Tibial artery (tissue), 4 donors: ENCODE measurements at regions not wholly inside any gene's neighbourhood (a gene's known extent, or its start where the extent isn't known, plus 50 kb on each side); places are given as distances from the start of the nearest gene placed in this dataset.

ENCODE experiments used
- DNase-seq, 2 donors: peaks; one replicate each; pipeline ENCODE4 v3.0.0-alpha.2; 2019
- H3K27ac ChIP-seq, 2 donors: fragments of 200-600 bp; sonication (generic) in 1 of 2; 1 replicate in 1 of 2; 2 replicates in 1 of 2; pipeline ENCODE4 v1.5.1; 2018 to 2019; ENCODE audit warnings: mild to moderate bottlenecking in 1 of 2
- H3K27me3 ChIP-seq, 2 donors: fragments of 200-600 bp; sonication (generic) in 1 of 2; one replicate each; pipeline versions ENCODE4 v1.5.1 to v1.6.0; 2016 to 2019
- H3K36me3 ChIP-seq, 3 donors: fragments of 200-600 bp; sonication (generic) in 2 of 3; one replicate each; pipeline ENCODE4 v1.5.1; 2016 to 2019; ENCODE audit warnings: mild to moderate bottlenecking in 2 of 3
- H3K4me1 ChIP-seq, 4 donors: fragments of 200-600 bp; sonication (generic) in 2 of 4; 1 replicate in 3 of 4; 2 replicates in 1 of 4; pipeline ENCODE4 v1.5.1; 2016 to 2019
- H3K4me3 ChIP-seq, 2 donors: fragments of 200-600 bp; sonication (generic) in 1 of 2; 1 replicate in 1 of 2; 2 replicates in 1 of 2; pipeline ENCODE4 v1.5.1; 2018 to 2019; ENCODE audit warnings: mild to moderate bottlenecking in 2 of 2
- H3K9me3 ChIP-seq, 3 donors: fragments of 200-600 bp; sonication (generic) in 1 of 3; one replicate each; pipeline ENCODE4 v1.5.1; 2016 to 2019
- intact Hi-C: fragments of 100-400 bp; cut with DNase I; formaldehyde crosslinking; loops from one replicate; pipeline ENCODE4 v1.15.0; 2023; ENCODE audit warnings: low total_unique reads
- TF ChIP-seq, protein P1 (sequence below), 2 experiments: fragments of 200-600 bp in 1 of 2; fragments of 450-650 bp in 1 of 2; IDR thresholded peaks; one replicate each; pipeline ENCODE4 v1.5.1; 2017 to 2019; ENCODE audit warnings: antibody characterized with exemption in 2 of 2, mild to moderate bottlenecking in 1 of 2, moderate library complexity in 1 of 2

DNA sequence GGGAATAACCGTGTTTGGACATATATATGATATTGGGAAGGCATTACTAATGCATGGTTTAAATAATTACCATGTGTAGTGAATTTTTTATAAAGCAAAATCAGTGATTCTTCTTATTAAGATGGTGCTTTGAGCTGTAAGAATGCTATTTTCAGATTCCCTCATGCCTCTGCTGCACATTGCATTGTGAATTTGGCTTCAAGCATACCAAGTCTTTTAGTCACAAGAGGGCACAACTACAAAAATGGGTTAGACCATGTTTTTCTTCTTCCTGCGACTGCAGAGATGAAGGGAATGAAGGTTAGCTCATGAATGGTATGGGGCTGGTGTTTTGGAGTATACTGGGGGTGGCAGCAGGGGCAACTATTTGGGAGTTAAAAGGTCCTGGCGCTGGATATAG lies 320.1 kb downstream of the SLC4A3 start:
- no peak overlapping the region for H3K4me3 ChIP-seq
- intact Hi-C loops, result no loop called here
- no peaks in the 10 kb centered on the region for H3K27me3 ChIP-seq
- TF ChIP-seq, protein P1, sequence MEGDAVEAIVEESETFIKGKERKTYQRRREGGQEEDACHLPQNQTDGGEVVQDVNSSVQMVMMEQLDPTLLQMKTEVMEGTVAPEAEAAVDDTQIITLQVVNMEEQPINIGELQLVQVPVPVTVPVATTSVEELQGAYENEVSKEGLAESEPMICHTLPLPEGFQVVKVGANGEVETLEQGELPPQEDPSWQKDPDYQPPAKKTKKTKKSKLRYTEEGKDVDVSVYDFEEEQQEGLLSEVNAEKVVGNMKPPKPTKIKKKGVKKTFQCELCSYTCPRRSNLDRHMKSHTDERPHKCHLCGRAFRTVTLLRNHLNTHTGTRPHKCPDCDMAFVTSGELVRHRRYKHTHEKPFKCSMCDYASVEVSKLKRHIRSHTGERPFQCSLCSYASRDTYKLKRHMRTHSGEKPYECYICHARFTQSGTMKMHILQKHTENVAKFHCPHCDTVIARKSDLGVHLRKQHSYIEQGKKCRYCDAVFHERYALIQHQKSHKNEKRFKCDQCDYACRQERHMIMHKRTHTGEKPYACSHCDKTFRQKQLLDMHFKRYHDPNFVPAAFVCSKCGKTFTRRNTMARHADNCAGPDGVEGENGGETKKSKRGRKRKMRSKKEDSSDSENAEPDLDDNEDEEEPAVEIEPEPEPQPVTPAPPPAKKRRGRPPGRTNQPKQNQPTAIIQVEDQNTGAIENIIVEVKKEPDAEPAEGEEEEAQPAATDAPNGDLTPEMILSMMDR (IDR thresholded peaks at IDR 0.05), result no peak
- no peaks in the 10 kb centered on the region for H3K36me3 ChIP-seq
- H3K9me3 ChIP-seq, result no peaks in the 10 kb centered on the region
- peaks cover 0 to 11% (median 0%) of the 10 kb centered on the region in 4 donors for H3K4me1 ChIP-seq
- no peak overlapping the region for H3K27ac ChIP-seq
- no peak for DNase-seq

DNA sequence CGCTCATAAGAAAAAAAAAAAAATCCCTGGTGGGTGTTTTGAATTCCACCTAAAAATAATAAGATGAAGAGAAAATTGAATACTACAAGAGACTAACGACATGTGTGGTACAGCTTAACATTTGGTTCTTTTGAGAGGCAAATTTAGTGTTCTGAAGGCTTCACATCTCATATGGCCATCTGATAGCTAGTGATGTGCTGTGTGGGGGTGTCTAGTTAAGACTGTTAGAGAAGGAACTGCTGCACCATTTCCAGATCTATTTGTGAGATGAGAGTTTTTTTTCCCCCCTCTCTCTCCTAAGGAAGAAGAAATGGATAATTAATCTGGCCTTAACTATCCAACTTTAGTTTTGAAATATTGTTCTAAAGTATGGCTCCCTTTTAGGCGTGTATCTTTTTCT lies 321.6 kb downstream of the SLC4A3 start:
- H3K4me3 ChIP-seq, result no peak overlapping the region
- no peak for DNase-seq
- no peaks in the 10 kb centered on the region for H3K9me3 ChIP-seq
- no peaks in the 10 kb centered on the region for H3K27me3 ChIP-seq
- intact Hi-C loops, result no loop called here
- peaks cover 0 to 11% (median 0%) of the 10 kb centered on the region in 4 donors for H3K4me1 ChIP-seq
- TF ChIP-seq, protein P1 (IDR thresholded peaks at IDR 0.05), result no peak
- no peak overlapping the region for H3K27ac ChIP-seq
- H3K36me3 ChIP-seq, result no peaks in the 10 kb centered on the region

- no peaks in the 10 kb centered on the region for H3K36me3 ChIP-seq
- intact Hi-C loops, result no loop called here
- TF ChIP-seq, protein P1 (IDR thresholded peaks at IDR 0.05), result no peak
- H3K4me1 ChIP-seq, result peaks cover 0 to 11% (median 0%) of the 10 kb centered on the region in 4 donors
- H3K27me3 ChIP-seq, result no peaks in the 10 kb centered on the region
- H3K9me3 ChIP-seq, result peaks cover 0 to 3% (median 0%) of the 10 kb centered on the region in 3 donors
- no peak for DNase-seq
- no peak overlapping the region for H3K4me3 ChIP-seq
- no peak overlapping the region for H3K27ac ChIP-seq
Observed at GRCh38 chr2:219951099-219951498, 323.7 kb downstream of the SLC4A3 start.

DNA sequence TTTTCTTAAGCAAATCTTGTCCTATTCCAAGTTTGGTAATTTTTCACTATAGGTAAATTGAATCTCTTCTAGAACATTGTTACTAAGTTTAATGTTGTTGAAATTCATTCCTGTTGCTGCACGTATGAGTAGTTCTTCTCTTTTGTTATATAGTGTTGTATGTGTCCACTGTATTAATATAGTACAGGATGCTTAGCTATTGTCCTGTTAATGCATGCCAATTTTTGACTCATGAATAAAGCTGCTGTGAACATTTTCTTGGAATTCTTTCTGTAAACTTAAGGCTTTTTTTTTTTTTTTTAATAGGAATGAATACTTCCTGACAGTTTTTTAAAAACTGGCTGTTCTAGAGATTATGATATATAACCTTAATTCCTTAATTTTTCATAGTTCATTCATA lies 326.9 kb downstream of the SLC4A3 start:
- intact Hi-C loops, result no loop called here
- no peak for DNase-seq

DNA sequence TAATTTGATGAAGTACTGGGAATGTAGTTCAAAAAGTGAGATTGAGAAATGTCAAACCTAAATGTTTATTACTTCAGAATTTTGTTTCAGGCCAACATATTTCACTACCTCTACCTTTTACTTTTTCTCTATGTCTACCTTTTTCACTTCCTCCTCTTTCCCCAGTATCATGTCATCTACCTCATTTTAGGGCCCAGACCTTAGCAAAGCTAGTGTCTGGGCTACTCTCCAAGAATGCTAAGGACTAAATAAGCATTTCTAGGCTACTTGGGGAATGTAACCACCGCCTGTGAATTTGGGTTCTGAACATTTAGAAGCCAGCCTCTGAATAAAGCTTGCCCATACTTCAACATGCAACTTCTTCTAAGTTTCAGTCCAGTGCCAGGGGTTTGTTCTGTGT lies 330.4 kb downstream of the SLC4A3 start:
- intact Hi-C loops, result no loop called here
- TF ChIP-seq, protein P1 (IDR thresholded peaks at IDR 0.05), result no peak
- Histone ChIP-seq H3K27ac (no peak overlapping the region), H3K4me1 (no peaks in the 10 kb centered on the region), H3K4me3 (no peak overlapping the region), H3K27me3 (no peaks in the 10 kb centered on the region), H3K36me3 (no peaks in the 10 kb centered on the region), H3K9me3 (peaks cover 0 to 8% (median 4%) of the 10 kb centered on the region in 3 donors)
- no peak for DNase-seq

More for the DNA sequence above, 326.9 kb downstream of the SLC4A3 start:
- H3K4me3 ChIP-seq, result no peak overlapping the region
- no peak overlapping the region for H3K27ac ChIP-seq
- no peaks in the 10 kb centered on the region for H3K36me3 ChIP-seq
- TF ChIP-seq, protein P1 (IDR thresholded peaks at IDR 0.05), result no peak
- peaks cover 0 to 8% (median 4%) of the 10 kb centered on the region in 3 donors for H3K9me3 ChIP-seq
- no peaks in the 10 kb centered on the region for H3K27me3 ChIP-seq
- H3K4me1 ChIP-seq, result no peaks in the 10 kb centered on the region

DNA sequence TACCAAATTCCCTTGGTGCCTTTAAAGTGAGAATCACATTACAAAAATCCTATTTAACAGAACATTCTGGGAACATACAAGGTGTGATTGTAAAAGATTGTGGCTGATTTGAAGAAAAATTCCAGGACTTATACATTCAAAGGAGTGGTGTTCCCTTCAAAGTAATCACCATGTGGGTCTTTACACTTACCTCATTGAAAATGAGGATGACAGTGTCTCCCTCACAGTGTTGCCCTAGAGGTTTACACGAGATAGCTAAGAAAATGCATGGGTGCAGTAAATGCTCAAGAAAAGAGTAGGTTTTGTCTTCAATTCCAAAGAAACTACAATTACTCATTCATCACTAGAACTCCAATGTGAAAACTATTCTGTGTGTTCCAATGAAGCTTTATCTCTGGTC lies 331.5 kb downstream of the SLC4A3 start:
- Histone ChIP-seq H3K4me3 (no peak overlapping the region), H3K27ac (no peak overlapping the region), H3K9me3 (peaks cover 0 to 8% (median 4%) of the 10 kb centered on the region in 3 donors), H3K27me3 (no peaks in the 10 kb centered on the region), H3K36me3 (no peaks in the 10 kb centered on the region), H3K4me1 (no peaks in the 10 kb centered on the region)
- DNase-seq, result no peak
- TF ChIP-seq, protein P1 (IDR thresholded peaks at IDR 0.05), result no peak
- intact Hi-C loops, result no loop called here
